NCI-H146 treated with DMSO at 0.1 percent for 48 hours (cell line): ENCODE measurements at regions not wholly inside any gene's neighbourhood (a gene's known extent, or its start where the extent isn't known, plus 50 kb on each side); places are given as distances from the start of the nearest gene placed in this dataset.
"Not testable (repeated sequence)": the region's sequence is repeated elsewhere in the genome, so short reads cannot be mapped to it uniquely, and the experiment has no call there.

Experiments used
- DNase-seq: peaks from one replicate; lab custom pipeline; 2025; ENCODE audit not compliant: unreplicated experiment; lab: John Stamatoyannopoulos, UW

GRCh38 chr6:114718716-114719270 is 376.0 kb upstream of the HS3ST5 start:
- no peak for DNase-seq

- no peak for DNase-seq
Measured at GRCh38 chr6:114718186-114718585, 375.4 kb upstream of the HS3ST5 start.

- no peak for DNase-seq
Measured at GRCh38 chr6:114714836-114715507, 372.1 kb upstream of the HS3ST5 start.

- no peak for DNase-seq
Measured at GRCh38 chr6:114713690-114714089, 370.9 kb upstream of the HS3ST5 start.

GRCh38 chr6:114712129-114712662 is 369.4 kb upstream of the HS3ST5 start:
- no peak for DNase-seq

- peak; percentile 43 for DNase-seq
Measured at GRCh38 chr6:114707081-114707620, 364.3 kb upstream of the HS3ST5 start.

GRCh38 chr6:114690625-114691024 is 347.8 kb upstream of the HS3ST5 start:
- DNase-seq, result no peak

GRCh38 chr6:114659513-114659912 is 316.7 kb upstream of the HS3ST5 start:
- DNase-seq, result no peak

- DNase-seq, result no peak
Measured at GRCh38 chr6:114651611-114652010, 308.8 kb upstream of the HS3ST5 start.

- DNase-seq, result no peak
Measured at GRCh38 chr6:114650891-114651290, 308.1 kb upstream of the HS3ST5 start.

GRCh38 chr6:114649298-114649697 is 306.5 kb upstream of the HS3ST5 start:
- DNase-seq, result no peak

- DNase-seq, result no peak
Measured at GRCh38 chr6:114648847-114649246, 306.0 kb upstream of the HS3ST5 start.

GRCh38 chr6:114638341-114638740 is 295.5 kb upstream of the HS3ST5 start:
- no peak for DNase-seq

GRCh38 chr6:114634016-114634415 is 291.2 kb upstream of the HS3ST5 start:
- DNase-seq, result no peak

GRCh38 chr6:114626226-114626625 is 283.4 kb upstream of the HS3ST5 start:
- DNase-seq, result not testable (repeated sequence)

- DNase-seq, result no peak
Measured at GRCh38 chr6:114619621-114620200, 276.9 kb upstream of the HS3ST5 start.

GRCh38 chr6:114611696-114612095 is 268.9 kb upstream of the HS3ST5 start:
- DNase-seq, result no peak

- DNase-seq, result no peak
Measured at GRCh38 chr6:114608091-114608490, 265.3 kb upstream of the HS3ST5 start.

- DNase-seq, result no peak
Measured at GRCh38 chr6:114605656-114606055, 262.8 kb upstream of the HS3ST5 start.

- no peak for DNase-seq
Measured at GRCh38 chr6:114600381-114600780, 257.6 kb upstream of the HS3ST5 start.

- no peak for DNase-seq
Measured at GRCh38 chr6:114595591-114595990, 252.8 kb upstream of the HS3ST5 start.

- no peak for DNase-seq
Measured at GRCh38 chr6:114595186-114595585, 252.4 kb upstream of the HS3ST5 start.
